ENCODE measurements at regions not wholly inside any gene's neighbourhood (a gene's known extent, or its start where the extent isn't known, plus 50 kb on each side); places are given as distances from the start of the nearest gene placed in this dataset.

- 0 out of 2 replicates have a peak, but pooled peaks have one; percentile 1 for TF ChIP-seq ZNF275 (CRISPR knock-in tag; IDR thresholded peaks at IDR 0.05; ENCODE audit: borderline replicate concordance)
- TF ChIP-seq ZNF691 (CRISPR knock-in tag; IDR thresholded peaks at IDR 0.05; ENCODE audit: borderline replicate concordance, low read depth) = no peak
- no peak for TF ChIP-seq HMG20B (CRISPR knock-in tag; conservative IDR thresholded peaks at IDR 0.05)
- TF ChIP-seq ZNF879 (CRISPR knock-in tag; IDR thresholded peaks at IDR 0.05) = 0 out of 2 replicates have a peak, but pooled peaks have one; percentile 26
- TF ChIP-seq RBAK (CRISPR knock-in tag; IDR thresholded peaks at IDR 0.05) = no peak
- TF ChIP-seq ZNF501 (CRISPR knock-in tag; IDR thresholded peaks at IDR 0.05) = peak; percentile 46
- no peak for TF ChIP-seq FOXK2 (IDR thresholded peaks at IDR 0.05)
- no peak for TF ChIP-seq MED13 (CRISPR knock-in tag; IDR thresholded peaks at IDR 0.05)
- 0 out of 2 replicates have a peak, but pooled peaks have one; percentile 2 for TF ChIP-seq TRAFD1 (CRISPR knock-in tag; IDR thresholded peaks at IDR 0.05; ENCODE audit: borderline replicate concordance)
- TF ChIP-seq ZNF776 (CRISPR knock-in tag; IDR thresholded peaks at IDR 0.05) = no peak
- peak; percentile 8; the same call in 1 of the 2 replicates for TF ChIP-seq ZMAT3 (CRISPR knock-in tag; conservative IDR thresholded peaks at IDR 0.05)
- peak; percentile 60 for TF ChIP-seq PRPF4 (IDR thresholded peaks at IDR 0.05; ENCODE audit: low read depth, low read length, poor library complexity, severe bottlenecking)
- no peak for TF ChIP-seq ZNF83 (CRISPR knock-in tag; IDR thresholded peaks at IDR 0.05; ENCODE audit: borderline replicate concordance)
- TF ChIP-seq RBFOX2 (IDR thresholded peaks at IDR 0.05; ENCODE audit: low read depth, low read length) = 0 out of 2 replicates have a peak, but pooled peaks have one; percentile 43
- no peak for TF ChIP-seq XRCC5 (optimal IDR thresholded peaks at IDR 0.05; ENCODE audit: low read length)
- TF ChIP-seq MTF1 (CRISPR knock-in tag; IDR thresholded peaks at IDR 0.05) = no peak
- TF ChIP-seq BORCS8-MEF2B (CRISPR knock-in tag; IDR thresholded peaks at IDR 0.05) = 0 out of 2 replicates have a peak, but pooled peaks have one; percentile 6
Observed at GRCh38 chr1:8211251-8211882, 106.5 kb upstream of the SLC45A1 start (continued).
